Activated CD4-positive, CD25-positive, alpha-beta regulatory T cell treated with anti-CD3 and anti-CD28 coated beads, Interleukin-2, amount 50 U/mL, for 72 hours (primary cell): ENCODE measurements at regions not wholly inside any gene's neighbourhood (a gene's known extent, or its start where the extent isn't known, plus 50 kb on each side); places are given as distances from the start of the nearest gene placed in this dataset.

ENCODE experiments used
- DNase-seq: peaks from one replicate; pipeline ENCODE4 v3.0.0; 2021

DNA sequence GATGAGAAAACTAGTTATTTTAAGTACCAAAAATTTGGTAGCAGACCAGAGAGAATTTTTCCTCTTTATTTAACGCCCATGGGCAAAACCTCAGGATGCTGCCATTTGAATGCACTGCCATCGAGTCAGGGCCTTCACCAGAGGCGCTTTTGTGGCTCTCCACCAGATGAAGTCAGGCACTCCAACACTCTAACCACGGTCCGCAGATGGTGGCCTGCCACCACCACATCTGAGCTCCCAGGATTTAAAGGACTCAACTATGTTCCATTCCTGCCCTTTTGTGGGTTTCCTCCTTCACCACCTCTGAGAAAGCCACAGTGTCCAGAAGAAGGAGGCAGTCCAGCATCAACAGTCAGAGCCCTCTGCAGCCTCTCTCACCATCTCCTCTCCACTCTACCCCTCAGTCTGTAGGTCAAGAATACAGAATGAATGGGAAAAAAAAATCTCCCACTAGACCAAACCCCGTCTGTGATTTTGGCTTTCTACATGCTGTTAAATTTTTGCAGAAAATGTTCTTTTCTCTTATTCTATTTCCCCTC, 647.4 kb downstream of the USP25 start:
- no peak for DNase-seq

GRCh38 chr21:16377857-16378256, 648.1 kb downstream of the USP25 start:
- no peak for DNase-seq

GRCh38 chr21:16378525-16378924, 648.7 kb downstream of the USP25 start:
- no peak for DNase-seq

GRCh38 chr21:16388291-16388690, 658.5 kb downstream of the USP25 start:
- DNase-seq = no peak

DNA sequence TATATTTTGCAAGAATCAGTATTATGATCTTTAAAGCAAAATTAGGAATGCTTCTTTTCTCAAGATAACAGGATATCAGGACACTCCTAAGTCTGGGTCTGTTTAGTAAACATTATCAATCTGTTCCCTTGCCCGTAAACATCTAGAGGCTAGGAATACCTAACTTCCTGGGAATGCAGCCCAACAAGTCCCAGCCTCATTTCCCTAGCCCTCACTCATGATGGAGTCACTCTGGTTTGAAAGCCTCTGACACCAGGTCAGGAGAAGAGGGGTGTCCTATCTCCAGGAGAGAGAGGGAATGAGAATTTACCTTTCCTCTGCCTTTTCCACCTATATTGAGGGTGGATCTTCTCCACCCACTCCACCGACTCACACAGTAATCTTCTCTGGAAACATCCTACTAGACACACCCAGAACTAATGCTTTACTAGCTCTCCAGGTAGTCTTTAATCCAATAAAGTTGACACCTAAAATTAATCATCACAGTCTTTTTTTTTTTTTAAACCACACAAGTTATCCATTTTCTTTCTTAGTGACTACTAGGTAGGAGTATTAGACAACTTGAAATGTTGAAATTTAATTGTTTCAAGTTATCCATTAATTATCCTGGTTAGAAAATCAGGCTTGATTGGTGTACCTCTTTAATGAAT, 659.3 kb downstream of the USP25 start:
- DNase-seq = no peak

DNA sequence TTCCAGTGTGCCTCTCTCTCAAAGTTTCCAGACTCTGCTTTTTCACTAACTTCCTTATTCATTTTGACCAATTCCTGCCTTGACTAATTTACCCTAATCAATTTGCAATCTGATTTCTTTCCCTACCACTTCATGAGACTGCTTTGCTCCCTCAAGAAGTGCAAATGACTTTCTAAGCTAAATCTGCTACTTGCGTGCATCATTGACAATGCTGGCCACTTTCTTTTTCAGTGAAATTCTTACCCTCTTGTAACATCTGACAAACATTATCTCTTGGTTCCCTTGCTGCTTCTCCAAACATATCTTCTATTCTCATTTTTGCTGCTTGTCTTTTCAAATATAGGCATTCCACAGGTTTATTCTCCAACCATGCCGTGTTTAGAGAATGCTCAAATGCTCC, 659.9 kb downstream of the USP25 start:
- DNase-seq = no peak

- no peak for DNase-seq
Measured at GRCh38 chr21:16395285-16395684, 665.5 kb downstream of the USP25 start.

DNA sequence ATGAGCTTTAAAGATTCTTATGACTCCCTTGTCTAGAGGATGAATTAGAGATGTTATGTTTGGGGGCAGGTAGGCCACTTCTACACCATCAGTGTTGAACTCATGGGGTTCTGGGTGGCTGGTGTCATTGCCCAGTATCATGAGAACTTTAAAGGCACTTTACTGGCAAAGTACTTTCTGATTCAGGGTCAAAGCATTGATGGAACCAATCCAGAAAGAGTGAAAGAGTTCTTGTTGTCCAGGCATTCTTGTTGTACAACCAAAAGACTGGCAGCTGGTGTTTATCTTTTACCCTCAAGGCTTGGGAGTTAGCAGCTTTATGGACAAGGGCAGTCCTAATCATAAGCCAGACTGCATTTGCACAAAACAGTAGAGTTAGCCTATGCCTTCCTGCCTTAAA, 673.0 kb downstream of the USP25 start:
- no peak for DNase-seq

GRCh38 chr21:16404776-16405175, 675.0 kb downstream of the USP25 start:
- DNase-seq = no peak

DNA sequence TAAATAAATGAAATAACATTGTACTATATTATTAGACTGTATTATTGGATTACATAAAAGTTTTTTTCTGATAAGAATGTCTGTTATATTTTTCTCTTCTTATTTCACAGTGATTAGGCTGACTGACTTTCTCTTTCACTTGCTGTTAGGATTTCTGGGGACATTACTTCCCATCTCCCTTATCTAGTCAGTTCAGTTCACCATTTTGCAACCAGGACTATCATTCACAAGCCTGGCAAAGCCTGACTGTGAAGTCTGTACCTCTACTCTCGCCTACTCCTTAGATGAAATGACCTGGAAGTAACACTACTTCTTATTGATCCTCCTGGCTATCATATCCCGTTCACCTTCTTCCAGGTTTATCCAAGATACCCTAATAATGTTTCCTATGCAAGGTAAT, 676.6 kb downstream of the USP25 start:
- no peak for DNase-seq

DNA sequence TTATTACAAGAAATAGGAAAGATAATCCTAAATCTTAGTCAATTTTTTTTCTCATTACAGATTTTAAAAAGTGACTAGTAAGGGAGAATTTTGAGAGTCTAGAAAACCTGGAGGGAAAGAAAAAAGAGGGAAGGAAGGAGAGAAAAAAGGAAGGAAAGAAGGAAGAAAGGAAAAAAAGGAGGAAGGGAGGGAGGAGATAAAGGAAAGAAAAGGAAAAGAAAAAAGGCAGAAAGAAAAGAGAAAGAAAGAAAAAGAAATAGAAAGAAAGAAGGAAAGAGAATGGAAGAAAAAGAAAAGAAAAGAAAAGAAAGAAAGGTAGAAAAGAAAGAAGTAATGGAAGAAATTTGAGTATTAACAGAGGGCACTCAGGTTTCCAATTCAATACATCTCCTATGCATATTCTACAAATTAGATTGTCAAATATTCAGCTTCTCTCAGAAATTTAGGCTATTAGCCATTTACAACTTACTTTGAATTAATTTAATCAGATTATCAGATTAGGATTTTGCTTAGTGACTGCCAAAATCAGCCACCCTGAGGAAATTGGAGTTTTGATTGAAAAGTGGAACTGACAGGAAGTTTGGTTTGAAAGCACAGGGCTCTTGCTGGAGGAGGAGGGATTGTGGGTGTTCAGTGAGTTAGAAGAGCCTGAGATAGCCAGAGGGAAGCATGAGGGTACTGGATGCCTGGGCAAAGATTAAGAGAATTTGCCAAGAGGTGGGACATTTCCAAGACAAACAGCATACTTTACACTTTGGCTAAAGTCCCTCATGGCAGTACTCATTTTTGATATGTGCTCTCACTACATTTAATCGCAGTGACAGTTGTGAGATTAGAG, 677.8 kb downstream of the USP25 start:
- DNase-seq = no peak

DNA sequence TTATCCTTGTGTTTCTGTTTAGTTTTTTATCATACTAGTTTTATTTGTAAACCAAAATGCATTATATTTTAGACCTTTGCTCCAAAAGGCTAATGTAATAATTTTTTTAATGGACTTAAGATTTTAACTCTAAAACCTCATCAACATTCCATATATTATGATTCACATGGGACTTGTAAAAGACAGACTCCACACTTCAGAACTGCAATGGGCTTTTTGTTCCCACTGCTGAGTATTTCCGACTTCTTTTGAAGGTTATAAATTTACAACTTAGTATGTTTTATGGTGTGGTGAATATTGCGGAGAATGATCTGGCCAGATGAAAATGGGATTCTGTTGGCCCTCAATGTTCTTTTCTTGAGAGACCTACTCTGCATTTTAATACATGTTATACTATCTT, 678.5 kb downstream of the USP25 start:
- no peak for DNase-seq

- DNase-seq = no peak
Measured at GRCh38 chr21:16409352-16409751, 679.6 kb downstream of the USP25 start.

DNA sequence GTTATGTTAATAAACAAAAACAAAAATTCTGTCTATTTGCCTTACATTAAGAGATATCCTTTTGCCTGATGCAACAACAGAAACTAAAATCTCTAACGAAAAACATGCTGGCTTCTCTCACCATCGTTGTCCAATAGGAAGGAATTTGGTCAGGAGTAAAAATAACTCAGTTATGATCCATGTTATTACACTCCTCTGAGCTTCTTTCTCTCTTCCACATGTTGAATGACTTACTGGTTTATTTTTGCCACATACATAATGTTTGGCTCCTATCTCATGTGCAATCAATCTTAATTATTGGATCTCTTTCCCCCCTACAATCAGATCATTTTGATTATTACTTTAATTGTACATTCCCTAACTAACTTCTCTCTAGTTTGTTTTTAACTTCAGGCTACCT, 688.4 kb downstream of the USP25 start:
- DNase-seq = no peak

DNA sequence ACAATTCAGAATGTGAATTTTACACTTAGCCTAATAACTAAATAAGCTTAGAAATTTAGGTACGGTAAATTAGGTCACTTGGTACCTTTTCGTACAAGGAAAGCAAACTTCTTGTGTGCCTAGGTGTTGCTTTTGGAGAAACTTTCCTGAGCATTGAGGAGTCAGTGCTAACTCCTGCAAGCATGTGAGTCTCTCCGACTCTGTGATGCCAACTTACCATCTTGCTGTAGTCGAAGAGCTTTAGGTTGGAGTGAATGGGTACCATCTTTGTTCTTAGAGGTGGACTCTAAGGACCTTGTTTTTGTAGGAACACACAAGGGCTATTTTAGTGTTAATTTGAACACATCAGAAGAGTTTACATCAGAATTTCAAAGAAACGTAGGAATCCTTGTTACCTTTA, 688.9 kb downstream of the USP25 start:
- no peak for DNase-seq

- DNase-seq = no peak
Measured at GRCh38 chr21:16419188-16419921, 689.6 kb downstream of the USP25 start.

- no peak for DNase-seq
Measured at GRCh38 chr21:16420031-16420724, 690.4 kb downstream of the USP25 start.

- DNase-seq = no peak
Measured at GRCh38 chr21:16421007-16421406, 691.2 kb downstream of the USP25 start.

DNA sequence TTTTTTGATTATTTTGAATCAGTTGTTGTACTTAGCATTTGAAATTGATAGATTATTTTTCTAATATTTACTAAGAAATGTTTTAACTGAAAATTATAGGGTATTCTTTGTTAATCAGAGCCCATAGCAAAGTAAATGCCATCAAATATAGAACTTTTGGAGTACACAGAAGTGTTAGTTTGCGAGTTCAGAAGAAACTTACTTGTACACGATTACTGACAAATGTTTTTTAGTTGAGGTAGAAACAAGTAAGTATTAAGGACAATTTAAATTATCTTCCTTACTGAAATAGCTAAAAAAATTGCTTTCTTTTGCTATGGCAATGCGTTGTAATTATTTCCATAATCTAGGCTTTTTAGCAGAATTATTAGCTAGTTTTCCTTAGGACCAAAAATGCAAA, 692.2 kb downstream of the USP25 start:
- no peak for DNase-seq

GRCh38 chr21:16422702-16423101, 692.9 kb downstream of the USP25 start:
- no peak for DNase-seq

DNA sequence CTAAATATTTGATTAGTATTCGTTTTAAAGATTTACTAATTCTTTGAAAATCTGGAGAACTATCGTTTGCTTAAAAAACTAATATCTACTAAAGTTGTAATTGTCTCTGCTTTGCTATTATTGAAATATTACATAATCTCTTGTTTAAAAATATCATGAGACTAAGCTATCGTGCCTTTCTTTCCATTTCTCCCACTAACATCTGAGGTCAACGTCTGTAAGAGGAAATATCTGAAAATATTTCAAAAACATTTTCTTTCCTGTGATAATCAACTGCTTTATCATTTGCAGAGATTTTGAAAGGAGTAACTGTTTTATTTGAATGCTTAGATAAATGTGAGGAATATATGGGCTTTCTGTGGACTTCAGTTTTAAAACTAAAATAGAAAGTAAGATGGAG, 694.1 kb downstream of the USP25 start:
- no peak for DNase-seq

GRCh38 chr21:16424331-16424751, 694.6 kb downstream of the USP25 start:
- DNase-seq = no peak

DNA sequence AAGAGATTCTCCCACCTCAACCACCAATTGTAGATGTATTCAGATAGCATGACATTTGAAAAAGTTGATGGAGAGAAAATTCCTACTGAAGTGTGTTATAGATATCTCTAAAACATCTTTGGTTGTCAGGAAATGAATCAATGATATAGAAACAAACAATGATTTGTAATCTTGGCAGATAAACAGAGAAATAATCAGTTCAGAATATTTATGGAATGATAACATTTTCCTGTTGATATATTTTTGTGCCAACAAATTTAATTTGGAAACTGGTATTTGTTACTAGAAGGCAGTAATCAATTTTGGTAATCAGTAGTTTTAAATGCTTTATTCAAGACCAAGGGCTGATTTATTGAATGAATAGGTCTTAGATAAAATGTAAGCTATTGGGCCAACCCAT, 695.6 kb downstream of the USP25 start:
- no peak for DNase-seq
